ENCODE measurements at regions not wholly inside any gene's neighbourhood (a gene's known extent, or its start where the extent isn't known, plus 50 kb on each side); places are given as distances from the start of the nearest gene placed in this dataset.

DNA sequence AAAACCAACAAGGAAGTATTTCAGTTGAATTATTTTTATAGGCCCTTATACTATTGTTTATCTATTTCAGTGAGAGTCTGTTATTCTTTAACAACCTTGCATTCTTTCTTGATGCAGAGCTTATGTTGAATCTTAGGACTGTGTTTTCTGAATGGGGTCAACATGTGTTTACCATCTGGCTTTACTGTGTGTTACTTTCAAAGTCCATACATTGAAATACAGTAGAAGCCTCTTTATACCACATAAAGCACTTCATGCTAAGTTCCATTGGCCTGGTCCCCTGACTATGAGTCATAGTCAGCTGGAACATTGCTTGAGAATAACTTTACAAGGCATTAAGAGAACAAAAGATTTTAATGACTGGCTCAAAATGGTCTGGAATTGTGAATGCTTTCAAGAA is 152.6 kb downstream of the GASK1B start (continued):
- TF ChIP-seq, protein P1, sequence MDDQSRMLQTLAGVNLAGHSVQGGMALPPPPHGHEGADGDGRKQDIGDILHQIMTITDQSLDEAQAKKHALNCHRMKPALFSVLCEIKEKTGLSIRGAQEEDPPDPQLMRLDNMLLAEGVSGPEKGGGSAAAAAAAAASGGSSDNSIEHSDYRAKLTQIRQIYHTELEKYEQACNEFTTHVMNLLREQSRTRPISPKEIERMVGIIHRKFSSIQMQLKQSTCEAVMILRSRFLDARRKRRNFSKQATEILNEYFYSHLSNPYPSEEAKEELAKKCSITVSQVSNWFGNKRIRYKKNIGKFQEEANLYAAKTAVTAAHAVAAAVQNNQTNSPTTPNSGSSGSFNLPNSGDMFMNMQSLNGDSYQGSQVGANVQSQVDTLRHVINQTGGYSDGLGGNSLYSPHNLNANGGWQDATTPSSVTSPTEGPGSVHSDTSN (IDR thresholded peaks at IDR 0.05), result peak; percentile 60; the same call in 1 of the 2 replicates
- TF ChIP-seq NFIC (IDR thresholded peaks at IDR 0.05; ENCODE audit: borderline replicate concordance) (peak; percentile 42; the same call in 1 of the 2 replicates), RFX5 (IDR thresholded peaks at IDR 0.05; ENCODE audit: low read length) (no peak), JUND (IDR thresholded peaks at IDR 0.05) (peak; percentile 90), FOXJ3 (CRISPR knock-in tag; IDR thresholded peaks at IDR 0.05) (no peak), TCF12 (IDR thresholded peaks at IDR 0.05) (peak; percentile 96)
- TF ChIP-seq, protein P2, sequence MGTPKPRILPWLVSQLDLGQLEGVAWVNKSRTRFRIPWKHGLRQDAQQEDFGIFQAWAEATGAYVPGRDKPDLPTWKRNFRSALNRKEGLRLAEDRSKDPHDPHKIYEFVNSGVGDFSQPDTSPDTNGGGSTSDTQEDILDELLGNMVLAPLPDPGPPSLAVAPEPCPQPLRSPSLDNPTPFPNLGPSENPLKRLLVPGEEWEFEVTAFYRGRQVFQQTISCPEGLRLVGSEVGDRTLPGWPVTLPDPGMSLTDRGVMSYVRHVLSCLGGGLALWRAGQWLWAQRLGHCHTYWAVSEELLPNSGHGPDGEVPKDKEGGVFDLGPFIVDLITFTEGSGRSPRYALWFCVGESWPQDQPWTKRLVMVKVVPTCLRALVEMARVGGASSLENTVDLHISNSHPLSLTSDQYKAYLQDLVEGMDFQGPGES (IDR thresholded peaks at IDR 0.05; ENCODE audit: low read depth, low read length), result no peak

DNA sequence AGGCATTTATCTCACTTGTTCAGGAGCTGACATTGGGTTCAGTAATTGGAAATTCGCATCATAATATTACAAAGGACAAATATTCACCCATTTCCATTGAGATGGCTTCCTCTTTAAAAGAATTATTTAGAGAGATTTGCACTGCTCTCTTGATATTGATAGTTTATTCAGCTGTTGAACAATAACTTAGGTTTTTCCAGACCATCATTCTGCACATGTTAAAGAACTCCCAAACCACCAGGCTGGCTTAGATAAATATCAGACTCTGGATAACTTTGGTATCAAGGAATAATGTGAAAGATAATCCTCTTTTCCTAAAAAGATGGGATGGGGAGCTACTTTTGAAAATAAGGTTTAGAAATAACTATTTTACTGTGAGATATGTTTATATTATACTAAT is 154.0 kb downstream of the GASK1B start:
- Histone ChIP-seq H3K4me2 (no peak overlapping the region), H3K9me3 (no peaks in the 10 kb centered on the region), H2AFZ (ENCODE audit: low read depth) (no peak overlapping the region), H3K27me3 (ENCODE audit: insufficient read depth) (no peaks in the 10 kb centered on the region), H3K9ac (no peak overlapping the region), H4K20me1 (ENCODE audit: insufficient read depth) (no peaks in the 10 kb centered on the region), H3K4me3 (ENCODE audit: low read depth in 2 of 2, low read length in 1 of 2) (no peak overlapping the region), H3K4me1 (ENCODE audit: control insufficient read depth in 1 of 2, insufficient read depth in 2 of 2, low read depth in 1 of 2, low read length in 1 of 2) (peaks cover 0 to 36% of the 10 kb centered on the region in 2 experiments; a peak in 3 of 4 replicates), H3K36me3 (replicated peaks in 1 of 2; ENCODE audit: control insufficient read depth in 1 of 2, insufficient read depth in 2 of 2, low read length in 1 of 2) (no peaks in the 10 kb centered on the region), H3K9me2 (no peaks in the 10 kb centered on the region), H3F3A (replicated peaks; ENCODE audit: insufficient read depth) (peaks cover 47% of the 10 kb centered on the region), H3K79me2 (ENCODE audit: insufficient read depth) (no peaks in the 10 kb centered on the region), H3K27ac (ENCODE audit: low read depth in 2 of 2, low read length in 1 of 2) (peak overlapping the region; percentile 39 to 47; a peak in 3 of 4 replicates)
- TF ChIP-seq SIN3A (IDR thresholded peaks at IDR 0.05; ENCODE audit: borderline replicate concordance, low read depth, low read length), result no peak
- TF ChIP-seq EP300 (IDR thresholded peaks at IDR 0.05; ENCODE audit: borderline replicate concordance in 1 of 2, low read depth in 1 of 2, low read length in 1 of 2), result 0 out of 4 replicates have a peak, but pooled peaks of 1 of the 2 experiments have one; percentile 9
- TF ChIP-seq, protein P1 (IDR thresholded peaks at IDR 0.05), result no peak
- POLR2A ChIA-PET, result no interaction called here
- CTCF ChIA-PET, result interaction anchor here (1.5 to 1.8 kb wide), 2 partner anchors 13 to 153 kb away, joined by 3 to 4 read pairs; no protein-coding TSS in a partner anchor
- WGBS (ENCODE audit: low lambda C conversion rate), result 53% methylated on average over 1 of the region's 1 CpG
- DNase-seq, result no peak

- Histone ChIP-seq H3K4me1 (ENCODE audit: control insufficient read depth in 1 of 2, insufficient read depth in 2 of 2, low read depth in 1 of 2, low read length in 1 of 2) (peaks cover 0 to 36% of the 10 kb centered on the region in 2 experiments; a peak in 3 of 4 replicates), H4K20me1 (ENCODE audit: insufficient read depth) (no peaks in the 10 kb centered on the region), H3K9ac (no peak overlapping the region), H3K27ac (ENCODE audit: low read depth in 2 of 2, low read length in 1 of 2) (peak overlapping the region; percentile 47 to 69; a peak in 3 of 4 replicates), H3K4me3 (ENCODE audit: low read depth in 2 of 2, low read length in 1 of 2) (no peak overlapping the region), H3F3A (replicated peaks; ENCODE audit: insufficient read depth) (peaks cover 52% of the 10 kb centered on the region), H3K4me2 (no peak overlapping the region), H3K27me3 (ENCODE audit: insufficient read depth) (no peaks in the 10 kb centered on the region), H3K36me3 (replicated peaks in 1 of 2; ENCODE audit: control insufficient read depth in 1 of 2, insufficient read depth in 2 of 2, low read length in 1 of 2) (no peaks in the 10 kb centered on the region), H3K9me2 (no peaks in the 10 kb centered on the region), H3K9me3 (0 out of 2 replicates have a peak, but pooled peaks cover 2% of the 10 kb centered on the region), H3K79me2 (ENCODE audit: insufficient read depth) (no peaks in the 10 kb centered on the region), H2AFZ (ENCODE audit: low read depth) (peak overlapping the region; percentile 56; the same call in 1 of the 2 replicates)
- POLR2A ChIA-PET, result no interaction called here
- CTCF ChIA-PET, result interaction anchor here (1.5 to 1.8 kb wide), 2 partner anchors 14 to 154 kb away, joined by 3 to 4 read pairs; no protein-coding TSS in a partner anchor
- WGBS (ENCODE audit: low lambda C conversion rate), result 14% methylated on average over 1 of the region's 1 CpG
- DNase-seq, result no peak
- TF ChIP-seq GABPA (IDR thresholded peaks at IDR 0.05; ENCODE audit: low read depth) (no peak), SMC3 (IDR thresholded peaks at IDR 0.05; ENCODE audit: low read depth, low read length) (no peak), CTCF (IDR thresholded peaks at IDR 0.05) (no peak), RFX5 (IDR thresholded peaks at IDR 0.05; ENCODE audit: low read length) (no peak), CHD2 (IDR thresholded peaks at IDR 0.05; ENCODE audit: low read length, partially characterized antibody) (no peak), TEAD4 (IDR thresholded peaks at IDR 0.05; ENCODE audit: borderline replicate concordance, insufficient read depth) (peak; percentile 53; the same call in 1 of the 2 replicates), MEF2A (IDR thresholded peaks at IDR 0.05; ENCODE audit: borderline replicate concordance, low read depth) (no peak), FOSL2 (IDR thresholded peaks at IDR 0.05; ENCODE audit: borderline replicate concordance, low read depth) (no peak), ELF1 (IDR thresholded peaks at IDR 0.05) (no peak), TCF12 (IDR thresholded peaks at IDR 0.05) (peak; percentile 60), TAF1 (IDR thresholded peaks at IDR 0.05; ENCODE audit: borderline replicate concordance, low read depth, low read length) (no peak), EP300 (IDR thresholded peaks at IDR 0.05; ENCODE audit: borderline replicate concordance in 1 of 2, low read depth in 1 of 2, low read length in 1 of 2) (peak in 1 of 2 experiments; percentile 33; a peak in 2 of 4 replicates), MAX (IDR thresholded peaks at IDR 0.05; ENCODE audit: low read depth) (no peak), RXRA (IDR thresholded peaks at IDR 0.05; ENCODE audit: borderline replicate concordance, low read depth) (peak; percentile 37; the same call in 1 of the 2 replicates)
Observed at GRCh38 chr4:158018221-158018830, 154.5 kb downstream of the GASK1B start.
